NCI-H1436 treated with DMSO at 0.1 percent for 48 hours (cell line): ENCODE measurements at regions not wholly inside any gene's neighbourhood (a gene's known extent, or its start where the extent isn't known, plus 50 kb on each side); places are given as distances from the start of the nearest gene placed in this dataset.

Experiments
- DNase-seq: peaks from one replicate; lab custom pipeline; 2025; lab: John Stamatoyannopoulos, UW

- no peak for DNase-seq
Measured at GRCh38 chr9:108347463-108348188, 508.2 kb downstream of the ACTL7B start.

GRCh38 chr9:108345826-108346225, 510.0 kb downstream of the ACTL7B start:
- no peak for DNase-seq

- no peak for DNase-seq
Measured at GRCh38 chr9:108339251-108339650, 516.5 kb downstream of the ACTL7B start.

- DNase-seq, result no peak
Measured at GRCh38 chr9:108336575-108336974, 519.2 kb downstream of the ACTL7B start.

GRCh38 chr9:108333530-108333983, 522.2 kb downstream of the ACTL7B start:
- DNase-seq, result no peak

- DNase-seq, result no peak
Measured at GRCh38 chr9:108331596-108331995, 524.2 kb downstream of the ACTL7B start.

GRCh38 chr9:108325406-108325805, 530.4 kb downstream of the ACTL7B start:
- DNase-seq, result no peak

GRCh38 chr9:108323615-108324014, 532.2 kb downstream of the ACTL7B start:
- DNase-seq, result no peak

GRCh38 chr9:108322326-108323098, 533.3 kb downstream of the ACTL7B start:
- DNase-seq, result no peak

- no peak for DNase-seq
Measured at GRCh38 chr9:108316630-108317029, 539.2 kb downstream of the ACTL7B start.

- no peak for DNase-seq
Measured at GRCh38 chr9:108316066-108316465, 539.7 kb downstream of the ACTL7B start.

GRCh38 chr9:108311745-108312144, 544.0 kb downstream of the ACTL7B start:
- no peak for DNase-seq

GRCh38 chr9:108310202-108310601, 545.6 kb downstream of the ACTL7B start:
- DNase-seq, result no peak

GRCh38 chr9:108300306-108301287, 555.2 kb downstream of the ACTL7B start:
- no peak for DNase-seq

- no peak for DNase-seq
Measured at GRCh38 chr9:108297073-108297472, 558.7 kb downstream of the ACTL7B start.

GRCh38 chr9:108296056-108296455, 559.7 kb downstream of the ACTL7B start:
- DNase-seq, result no peak

GRCh38 chr9:108291586-108291932, 564.2 kb downstream of the ACTL7B start:
- no peak for DNase-seq

- no peak for DNase-seq
Measured at GRCh38 chr9:108290839-108291585, 564.8 kb downstream of the ACTL7B start.

GRCh38 chr9:108286638-108287206, 569.1 kb downstream of the ACTL7B start:
- no peak for DNase-seq

GRCh38 chr9:108283696-108284095, 572.1 kb downstream of the ACTL7B start:
- no peak for DNase-seq

GRCh38 chr9:108282872-108283271, 572.9 kb downstream of the ACTL7B start:
- no peak for DNase-seq
